ENCODE measurements at regions not wholly inside any gene's neighbourhood (a gene's known extent, or its start where the extent isn't known, plus 50 kb on each side); places are given as distances from the start of the nearest gene placed in this dataset.

GRCh38 chr12:45535610-45536180 lies 193.8 kb upstream of the ARID2 start:
- TF ChIP-seq POLR2AphosphoS5 (IDR thresholded peaks at IDR 0.05; ENCODE audit: low read depth, low read length) (no peak), POLR2A (IDR thresholded peaks at IDR 0.05; ENCODE audit: low read depth, low read length) (no peak), TAF1 (IDR thresholded peaks at IDR 0.05; ENCODE audit: low read depth, low read length) (no peak)

Measured in GM12891 (cell line).